WERI-Rb-1 (cell line): ENCODE measurements at regions not wholly inside any gene's neighbourhood (a gene's known extent, or its start where the extent isn't known, plus 50 kb on each side); places are given as distances from the start of the nearest gene placed in this dataset.
A peak's percentile ranks its signal among the peaks of the same experiment; 100 is the strongest.

Experiments used
- DNase-seq: peaks from one replicate; pipeline ENCODE4 v3.0.0-alpha.2; 2020
- H3K27ac ChIP-seq: fragments of 250-450 bp; sonication (Bioruptor Pico); 2 replicates; pipeline ENCODE4 v1.5.1; 2020; ENCODE audit warnings: mild to moderate bottlenecking, moderate library complexity
- H3K27me3 ChIP-seq: fragments of 250-450 bp; sonication (Bioruptor Pico); 2 replicates; pipeline ENCODE4 v1.5.1; 2021; ENCODE audit warnings: mild to moderate bottlenecking, low read depth, moderate library complexity; ENCODE audit not compliant: insufficient read depth, severe bottlenecking
- H3K36me3 ChIP-seq: fragments of 250-450 bp; sonication (Bioruptor Pico); 2 replicates; pipeline ENCODE4 v1.5.1; 2020; ENCODE audit warnings: mild to moderate bottlenecking, moderate library complexity
- H3K4me3 ChIP-seq: 2 replicates; pipeline ENCODE4 v1.5.1; 2011; ENCODE audit warnings: low read depth, mild to moderate bottlenecking, control low read depth, low read length
- H3K9me3 ChIP-seq: fragments of 250-450 bp; sonication (Bioruptor Pico); 2 replicates; pipeline ENCODE4 v1.5.1; 2021; ENCODE audit warnings: mild to moderate bottlenecking, moderate library complexity; ENCODE audit not compliant: severe bottlenecking
- TF ChIP-seq, protein P1 (sequence below): IDR thresholded peaks from 2 replicates; pipeline ENCODE4 v1.5.1; 2011; ENCODE audit warnings: low read depth, mild to moderate bottlenecking, control low read depth, inconsistent platforms, low read length

GRCh38 chr4:133372699-133373098 is 223.6 kb downstream of the PCDH10 start:
- H3K9me3 ChIP-seq, result no peaks in the 10 kb centered on the region
- no peak overlapping the region for H3K27ac ChIP-seq
- TF ChIP-seq, protein P1, sequence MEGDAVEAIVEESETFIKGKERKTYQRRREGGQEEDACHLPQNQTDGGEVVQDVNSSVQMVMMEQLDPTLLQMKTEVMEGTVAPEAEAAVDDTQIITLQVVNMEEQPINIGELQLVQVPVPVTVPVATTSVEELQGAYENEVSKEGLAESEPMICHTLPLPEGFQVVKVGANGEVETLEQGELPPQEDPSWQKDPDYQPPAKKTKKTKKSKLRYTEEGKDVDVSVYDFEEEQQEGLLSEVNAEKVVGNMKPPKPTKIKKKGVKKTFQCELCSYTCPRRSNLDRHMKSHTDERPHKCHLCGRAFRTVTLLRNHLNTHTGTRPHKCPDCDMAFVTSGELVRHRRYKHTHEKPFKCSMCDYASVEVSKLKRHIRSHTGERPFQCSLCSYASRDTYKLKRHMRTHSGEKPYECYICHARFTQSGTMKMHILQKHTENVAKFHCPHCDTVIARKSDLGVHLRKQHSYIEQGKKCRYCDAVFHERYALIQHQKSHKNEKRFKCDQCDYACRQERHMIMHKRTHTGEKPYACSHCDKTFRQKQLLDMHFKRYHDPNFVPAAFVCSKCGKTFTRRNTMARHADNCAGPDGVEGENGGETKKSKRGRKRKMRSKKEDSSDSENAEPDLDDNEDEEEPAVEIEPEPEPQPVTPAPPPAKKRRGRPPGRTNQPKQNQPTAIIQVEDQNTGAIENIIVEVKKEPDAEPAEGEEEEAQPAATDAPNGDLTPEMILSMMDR, result no peak
- DNase-seq, result no peak
- no peaks in the 10 kb centered on the region for H3K36me3 ChIP-seq
- no peaks in the 10 kb centered on the region for H3K27me3 ChIP-seq
- H3K4me3 ChIP-seq, result no peak overlapping the region

GRCh38 chr4:133355633-133356032 is 206.5 kb downstream of the PCDH10 start:
- no peak for DNase-seq
- Histone ChIP-seq H3K27me3 (no peaks in the 10 kb centered on the region), H3K4me3 (no peak overlapping the region), H3K27ac (no peak overlapping the region), H3K36me3 (no peaks in the 10 kb centered on the region), H3K9me3 (no peaks in the 10 kb centered on the region)
- TF ChIP-seq, protein P1, result no peak

- TF ChIP-seq, protein P1, result no peak
- Histone ChIP-seq H3K9me3 (no peaks in the 10 kb centered on the region), H3K36me3 (no peaks in the 10 kb centered on the region), H3K27ac (no peak overlapping the region), H3K4me3 (no peak overlapping the region), H3K27me3 (no peaks in the 10 kb centered on the region)
- DNase-seq, result no peak
These were observed 198.3 kb downstream of the PCDH10 start for GRCh38 chr4:133347409-133347808.

- H3K27ac ChIP-seq, result no peak overlapping the region
- no peak overlapping the region for H3K4me3 ChIP-seq
- H3K9me3 ChIP-seq, result no peaks in the 10 kb centered on the region
- TF ChIP-seq, protein P1, result no peak
- no peak for DNase-seq
- H3K27me3 ChIP-seq, result no peaks in the 10 kb centered on the region
- no peaks in the 10 kb centered on the region for H3K36me3 ChIP-seq
These were observed 175.4 kb downstream of the PCDH10 start for GRCh38 chr4:133324491-133324890.

- Histone ChIP-seq H3K36me3 (no peaks in the 10 kb centered on the region), H3K4me3 (no peak overlapping the region), H3K27me3 (no peaks in the 10 kb centered on the region), H3K9me3 (no peaks in the 10 kb centered on the region), H3K27ac (no peak overlapping the region)
- no peak for DNase-seq
- TF ChIP-seq, protein P1, result no peak
These were observed 174.6 kb downstream of the PCDH10 start for GRCh38 chr4:133323670-133324069.

GRCh38 chr4:133320576-133321170 is 171.6 kb downstream of the PCDH10 start:
- H3K36me3 ChIP-seq, result no peaks in the 10 kb centered on the region
- TF ChIP-seq, protein P1, result peak; percentile 73
- no peak overlapping the region for H3K27ac ChIP-seq
- no peaks in the 10 kb centered on the region for H3K9me3 ChIP-seq
- H3K4me3 ChIP-seq, result no peak overlapping the region
- no peaks in the 10 kb centered on the region for H3K27me3 ChIP-seq
- DNase-seq, result peak; percentile 47
